ENCODE measurements at regions not wholly inside any gene's neighbourhood (a gene's known extent, or its start where the extent isn't known, plus 50 kb on each side); places are given as distances from the start of the nearest gene placed in this dataset.

DNA sequence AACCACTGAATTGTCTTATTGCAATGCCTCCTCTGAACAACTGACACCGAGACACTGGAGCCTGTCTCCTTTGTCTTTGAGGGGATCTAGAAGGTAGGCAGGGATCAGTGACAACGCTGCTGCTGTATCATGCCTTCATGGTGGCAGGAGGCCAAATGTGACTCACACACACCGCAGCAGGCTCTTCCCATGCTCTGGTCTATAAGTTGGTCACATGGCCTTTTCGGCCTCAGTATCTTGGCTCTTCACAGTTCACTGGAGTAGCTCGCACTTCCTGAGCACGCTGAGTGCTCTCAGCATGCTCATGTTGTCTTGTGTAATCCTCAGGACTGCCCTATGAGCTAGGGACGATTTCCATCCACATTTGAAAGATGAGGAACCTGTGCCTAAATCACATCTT, 167.4 kb upstream of the PCSK2 start:
- ATAC-seq, result no peak
- intact Hi-C loops (cut with DNase I, micrococcal nuclease), result loop anchor here in 1 of 2 donors (5.0 kb wide), 1 partner anchor 152 kb away; no protein-coding TSS in a partner anchor
- no peak for DNase-seq

DNA sequence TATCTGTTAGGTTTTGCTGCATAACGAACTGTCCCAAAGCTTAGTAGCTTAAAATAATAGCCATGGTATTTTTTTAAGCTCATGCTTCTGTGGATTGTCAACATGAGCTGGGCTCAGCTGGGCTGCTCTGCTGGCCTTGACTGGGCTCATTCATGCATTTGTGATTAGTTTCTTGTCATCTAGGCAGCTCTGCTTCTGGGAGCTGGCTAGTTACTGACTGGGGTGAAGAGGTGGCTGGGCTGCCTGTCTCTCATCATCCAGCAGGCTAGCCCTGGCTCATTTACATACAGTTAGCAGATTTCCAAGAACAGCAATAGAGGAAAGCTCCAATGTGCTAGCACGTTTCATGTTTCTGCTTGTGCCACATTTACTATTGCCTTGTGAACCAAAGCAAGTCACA, 165.1 kb upstream of the PCSK2 start:
- no peak for DNase-seq
- ATAC-seq, result no peak
- intact Hi-C loops (cut with DNase I, micrococcal nuclease), result no loop called here

DNA sequence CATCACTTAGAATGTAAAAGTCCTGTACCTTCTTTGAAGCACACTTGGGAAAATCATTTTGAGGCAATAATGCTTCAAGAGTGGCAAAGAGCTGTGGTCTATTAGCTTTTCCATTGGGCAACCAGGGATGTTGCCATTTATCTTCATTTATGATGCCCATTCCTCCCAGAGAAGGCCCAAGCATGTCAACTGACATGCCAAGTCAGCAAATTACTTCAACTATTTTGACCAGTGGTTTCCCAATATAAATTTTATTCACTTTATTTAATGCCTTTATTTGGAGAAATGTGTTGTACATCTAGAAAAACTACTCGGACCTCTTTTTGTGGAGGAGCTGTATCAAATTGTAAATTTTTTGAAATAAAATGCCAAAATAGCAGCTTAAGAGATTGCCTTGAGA, 164.1 kb upstream of the PCSK2 start:
- DNase-seq, result no peak

DNA sequence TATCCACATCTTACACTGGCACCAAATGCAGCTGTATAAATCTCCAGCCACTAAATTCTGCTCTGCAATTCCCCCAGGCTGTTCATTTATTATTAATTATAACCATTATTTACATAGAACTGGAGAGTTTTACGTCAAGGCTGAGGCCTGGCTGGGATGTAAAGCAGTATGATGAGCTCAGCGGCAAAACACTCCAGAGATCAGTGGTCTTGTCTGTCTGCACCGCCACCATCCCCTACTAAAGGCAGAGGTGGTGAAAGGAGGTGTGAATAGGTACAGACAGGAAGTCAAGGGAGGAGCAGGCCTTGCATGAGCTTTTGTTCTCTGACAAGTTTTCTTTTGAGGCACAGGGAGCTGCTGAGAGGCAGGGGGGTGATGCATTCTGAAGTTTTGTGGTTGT, 159.9 kb upstream of the PCSK2 start:
- ATAC-seq, result no peak
- intact Hi-C loops (cut with DNase I, micrococcal nuclease), result no loop called here
- no peak for DNase-seq

More for the DNA sequence above, 164.1 kb upstream of the PCSK2 start:
- intact Hi-C loops (cut with DNase I, micrococcal nuclease), result no loop called here
- no peak for ATAC-seq

DNA sequence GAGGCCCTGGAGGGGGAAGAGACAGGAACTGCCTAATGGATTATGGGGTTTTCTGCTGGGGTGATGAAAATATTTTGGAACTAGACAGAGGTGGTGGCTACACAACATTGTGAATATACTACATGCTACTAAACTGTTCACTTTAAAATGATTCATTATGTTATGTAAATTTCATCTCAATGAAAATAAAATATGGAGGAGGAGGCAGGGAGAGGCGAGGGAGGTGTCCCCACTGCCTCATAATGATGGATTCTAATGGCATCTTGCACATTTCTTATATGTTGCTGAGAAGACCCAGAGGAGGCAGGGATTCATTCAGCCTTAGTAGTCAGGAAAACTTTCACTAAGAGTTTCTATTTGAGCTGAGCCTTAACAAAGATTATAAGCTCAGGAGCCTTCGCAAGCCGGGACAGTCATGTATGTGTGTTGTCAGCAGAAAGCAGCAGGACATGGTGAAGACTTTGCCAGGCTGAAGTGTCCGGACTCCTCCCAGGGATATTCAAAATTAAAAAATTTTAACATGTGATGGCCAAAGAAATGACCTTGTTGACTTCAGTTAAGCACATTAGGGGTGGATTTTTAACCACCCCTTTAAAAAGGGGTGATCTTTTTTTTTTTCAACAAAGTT, 158.6 kb upstream of the PCSK2 start:
- ATAC-seq (no peak), DNase-seq (no peak)
- intact Hi-C loops (cut with DNase I, micrococcal nuclease), result no loop called here

DNA sequence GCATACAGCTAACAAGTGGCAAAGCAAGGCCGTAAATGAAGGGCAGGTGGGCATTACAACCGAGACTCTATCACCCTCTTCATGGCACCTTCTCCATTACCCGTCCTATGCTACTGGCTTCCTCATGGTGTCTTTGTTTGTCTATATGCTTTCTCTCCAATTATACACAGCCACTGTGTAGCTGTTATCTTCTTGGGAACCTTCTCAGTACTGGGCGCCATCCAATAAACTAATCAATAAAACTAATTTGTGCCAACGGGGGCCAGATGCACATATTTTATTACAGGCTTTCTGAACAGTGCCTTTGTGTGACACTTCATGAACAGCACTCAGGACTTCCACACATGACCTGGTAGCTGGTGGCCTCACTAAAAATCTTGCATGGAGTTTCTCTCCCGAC, 149.8 kb upstream of the PCSK2 start:
- no peak for ATAC-seq

DNA sequence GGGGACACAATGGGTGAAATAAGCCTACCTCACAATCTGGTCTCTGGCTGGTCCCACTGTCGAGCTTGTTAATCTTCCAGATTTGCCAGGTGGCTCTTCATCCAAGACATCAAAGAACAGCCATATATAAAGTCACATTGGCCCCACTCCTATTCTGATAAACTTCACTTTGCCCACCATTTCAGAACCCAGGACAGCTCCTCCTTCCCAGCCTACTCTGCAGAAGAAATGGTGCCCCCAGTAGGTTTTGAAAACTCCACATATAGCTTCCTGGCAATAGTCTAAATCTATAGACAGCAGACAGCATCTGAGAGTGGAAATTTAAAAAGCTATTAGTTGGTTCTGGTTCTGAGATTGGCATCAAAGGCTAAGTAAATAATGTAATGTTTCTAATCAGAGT, 143.1 kb upstream of the PCSK2 start:
- DNase-seq, result no peak
- intact Hi-C loops (cut with DNase I, micrococcal nuclease), result no loop called here
- ATAC-seq, result no peak

More for the DNA sequence above, 149.8 kb upstream of the PCSK2 start:
- intact Hi-C loops (cut with DNase I, micrococcal nuclease), result no loop called here
- DNase-seq, result no peak

DNA sequence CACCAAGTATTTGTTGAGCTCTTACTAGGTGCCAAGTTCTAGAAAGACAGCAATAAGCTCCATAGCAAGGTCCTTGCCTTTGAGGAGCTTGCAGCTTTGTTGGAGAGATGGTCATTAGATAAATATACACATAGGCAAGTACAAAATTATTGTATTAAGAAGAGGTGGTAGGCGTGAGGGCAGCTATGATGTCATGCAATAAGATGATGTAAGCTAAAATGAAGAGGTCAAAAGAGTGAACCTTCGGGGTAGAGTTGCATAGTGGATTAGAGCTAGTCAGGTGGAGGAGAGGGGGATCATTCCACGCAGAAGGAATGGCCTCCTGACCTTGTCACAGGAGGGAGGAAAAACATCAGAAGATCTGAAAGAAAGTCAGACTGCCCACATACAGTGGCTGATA, 141.9 kb upstream of the PCSK2 start:
- DNase-seq (no peak), ATAC-seq (no peak)
- intact Hi-C loops (cut with DNase I, micrococcal nuclease), result no loop called here

DNA sequence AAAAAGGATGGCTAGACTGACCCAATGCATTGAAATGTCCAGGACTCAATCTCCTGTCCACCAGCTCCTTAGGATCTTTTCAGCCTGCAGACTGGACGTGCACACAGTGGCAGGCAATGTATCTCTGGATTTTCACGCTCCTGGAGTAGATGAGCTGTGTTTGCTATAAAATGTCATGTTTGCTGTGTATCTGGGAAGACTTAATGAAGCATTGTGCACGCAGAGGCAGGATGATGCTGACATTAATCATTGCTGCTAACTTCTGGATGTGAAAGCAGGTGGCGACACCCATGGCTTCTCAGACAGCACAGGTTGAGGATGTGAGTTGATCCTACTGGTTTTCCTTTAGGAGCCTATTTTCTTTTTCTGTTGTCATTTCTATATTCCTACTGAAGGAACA, 133.1 kb upstream of the PCSK2 start:
- ATAC-seq (no peak), DNase-seq (no peak)
- intact Hi-C loops (cut with DNase I, micrococcal nuclease), result no loop called here

DNA sequence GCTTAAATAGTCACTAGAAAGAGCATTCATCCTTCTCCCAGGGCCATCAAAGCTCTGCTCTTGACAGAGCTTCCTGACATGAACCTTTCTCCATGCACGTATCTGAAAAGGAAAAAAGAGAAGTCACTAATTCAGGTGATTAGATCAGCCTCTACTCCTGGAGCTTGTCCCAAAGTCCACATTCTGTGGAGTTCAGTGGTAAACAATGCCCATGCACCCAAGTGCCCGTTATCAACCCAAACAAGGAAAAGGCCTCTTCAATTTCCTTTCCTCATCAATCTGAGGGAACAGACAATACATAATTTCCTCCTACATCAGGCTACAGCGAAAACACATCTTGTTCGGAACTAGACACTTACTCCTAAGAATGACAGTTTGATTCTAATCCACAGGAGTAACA, 129.2 kb upstream of the PCSK2 start:
- ATAC-seq (no peak), DNase-seq (no peak)
- intact Hi-C loops (cut with DNase I, micrococcal nuclease), result no loop called here

DNA sequence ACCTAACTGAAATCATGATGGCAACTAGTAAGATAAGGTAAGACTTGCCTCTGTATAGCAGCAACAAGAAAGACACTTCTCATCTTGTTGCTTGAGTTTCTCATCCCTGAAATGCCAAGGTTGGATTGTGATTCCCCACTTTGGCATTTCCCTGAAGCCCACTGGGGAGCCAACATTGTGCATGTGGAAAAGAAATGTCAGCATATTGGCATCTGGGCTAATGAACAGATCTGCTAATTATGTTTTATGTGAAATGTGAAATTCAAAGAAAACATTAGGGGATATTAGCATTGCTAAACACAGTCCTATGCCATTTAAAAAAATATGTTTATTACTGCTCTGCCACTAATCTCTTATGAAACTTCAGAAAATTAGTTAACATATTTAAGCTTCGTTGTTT, 126.3 kb upstream of the PCSK2 start:
- ATAC-seq (no peak), DNase-seq (no peak)
- intact Hi-C loops (cut with DNase I, micrococcal nuclease), result no loop called here

DNA sequence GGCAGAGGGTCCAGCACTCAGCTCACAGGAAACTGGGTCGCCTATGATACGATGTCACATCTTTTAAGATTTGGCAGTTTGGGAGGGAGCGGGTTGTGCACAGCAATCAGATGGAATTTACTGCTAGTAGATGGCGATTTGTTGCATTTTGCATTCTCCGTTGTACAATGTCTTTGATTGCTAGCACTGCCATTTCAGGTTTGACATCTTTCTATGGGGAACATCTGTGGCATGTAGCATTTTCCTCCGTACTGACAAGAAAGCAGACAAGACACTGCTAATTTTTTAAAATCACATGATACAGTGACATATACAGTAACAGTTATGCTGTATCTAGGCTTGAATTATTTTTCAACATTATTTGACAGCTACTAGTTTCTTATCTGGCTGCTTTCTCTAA, 119.7 kb upstream of the PCSK2 start:
- intact Hi-C loops (cut with DNase I, micrococcal nuclease), result no loop called here
- DNase-seq, result no peak
- no peak for ATAC-seq

DNA sequence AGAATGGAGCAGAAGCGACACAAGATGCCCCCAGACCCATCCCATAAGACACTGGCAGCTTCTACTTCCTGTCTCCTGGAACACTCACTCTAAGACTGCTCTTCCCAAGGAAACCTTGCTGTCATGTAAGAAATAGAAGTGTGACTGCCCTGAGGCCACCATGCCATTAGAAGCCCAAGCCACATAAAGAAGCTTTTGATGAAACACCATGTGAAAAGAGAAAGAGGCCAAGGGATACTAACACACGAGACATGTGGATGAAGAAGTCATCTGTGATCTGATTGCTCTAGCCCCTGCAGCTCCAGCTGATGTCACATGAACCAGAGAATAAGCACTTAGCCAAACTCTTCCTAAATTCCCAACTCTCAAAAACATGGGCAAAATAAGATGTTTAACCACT, 117.9 kb upstream of the PCSK2 start:
- DNase-seq (no peak), ATAC-seq (no peak)
- intact Hi-C loops (cut with DNase I, micrococcal nuclease), result no loop called here

DNA sequence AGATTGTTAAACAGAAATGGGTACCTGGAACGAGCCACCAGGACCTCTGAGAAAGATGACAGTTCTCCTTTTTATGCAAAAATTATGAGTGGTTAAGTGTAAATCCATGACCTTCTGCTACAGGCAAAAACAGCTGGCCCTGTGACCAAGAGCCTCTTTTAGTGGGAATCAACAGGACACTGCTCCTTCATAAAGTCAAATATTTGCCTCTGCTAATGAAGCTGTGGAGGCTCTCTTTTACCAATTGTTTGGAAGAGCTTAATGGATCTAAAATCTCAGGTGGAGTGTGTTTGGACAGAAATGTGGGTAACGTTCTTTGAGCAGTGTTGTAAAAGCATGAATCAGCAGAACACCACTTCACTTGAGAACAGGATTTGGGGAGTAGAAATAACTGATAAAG, 117.5 kb upstream of the PCSK2 start:
- intact Hi-C loops (cut with DNase I, micrococcal nuclease), result no loop called here
- ATAC-seq, result no peak
- DNase-seq, result no peak

DNA sequence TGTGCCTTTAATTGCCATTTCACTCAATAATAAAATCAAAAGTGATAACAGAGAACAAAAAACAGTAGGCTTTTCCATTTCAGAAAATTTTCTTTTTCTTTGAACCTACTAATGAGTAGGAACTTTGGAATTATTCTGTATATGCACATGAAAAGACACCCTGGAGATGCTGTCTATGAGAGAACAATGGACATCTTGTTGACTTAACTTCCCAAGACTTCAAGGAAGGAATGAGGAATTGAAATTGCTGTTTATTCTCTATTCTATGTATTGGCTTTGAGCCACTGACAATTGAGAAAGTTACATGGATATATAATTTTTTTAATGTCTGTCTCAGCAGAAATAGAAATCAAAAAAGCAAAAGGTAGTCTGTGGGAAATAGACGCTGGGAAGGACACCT, 98.6 kb upstream of the PCSK2 start:
- intact Hi-C loops (cut with DNase I, micrococcal nuclease), result no loop called here
- DNase-seq (no peak), ATAC-seq (no peak)

DNA sequence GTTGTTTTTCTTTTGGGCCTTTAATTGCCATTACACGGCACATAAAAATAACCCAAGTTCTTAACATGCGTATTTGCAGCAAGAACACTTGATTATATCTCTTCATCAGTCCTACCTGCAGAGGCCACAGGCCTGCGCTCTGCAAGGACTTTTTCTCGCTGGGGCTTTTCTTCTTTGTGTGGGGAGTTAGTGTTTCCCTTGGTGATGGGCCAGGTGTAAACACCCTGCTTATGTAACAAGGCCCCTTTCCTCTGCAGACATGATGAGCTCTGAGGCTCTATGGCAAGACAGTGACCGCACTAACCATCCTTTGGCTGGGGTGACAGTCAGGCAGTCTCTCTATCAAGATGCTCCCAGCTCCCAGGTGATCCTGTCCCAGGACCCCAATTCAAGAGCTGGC, 97.8 kb upstream of the PCSK2 start:
- DNase-seq (no peak), ATAC-seq (no peak)
- intact Hi-C loops (cut with DNase I, micrococcal nuclease), result no loop called here

DNA sequence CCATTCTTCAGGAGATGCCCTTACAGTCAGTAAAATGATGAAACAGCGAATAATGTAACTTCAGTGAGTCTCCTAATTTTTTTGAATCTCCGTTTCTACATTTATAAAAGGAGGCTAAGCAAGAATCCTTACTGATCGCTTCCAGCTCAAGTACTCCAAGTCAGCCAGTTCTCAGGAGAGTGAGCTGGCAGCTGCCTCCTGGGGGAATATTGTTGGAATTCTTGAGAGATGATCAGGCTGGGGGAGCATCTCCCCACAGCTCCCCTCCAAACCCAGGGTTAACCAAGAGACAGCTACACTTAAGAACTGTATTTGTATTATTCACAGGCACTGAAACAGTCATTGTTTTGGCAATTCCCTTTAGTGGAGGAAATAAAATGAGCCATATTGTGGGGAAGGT, 89.1 kb upstream of the PCSK2 start:
- no peak for ATAC-seq
- intact Hi-C loops (cut with DNase I, micrococcal nuclease), result no loop called here
- no peak for DNase-seq

DNA sequence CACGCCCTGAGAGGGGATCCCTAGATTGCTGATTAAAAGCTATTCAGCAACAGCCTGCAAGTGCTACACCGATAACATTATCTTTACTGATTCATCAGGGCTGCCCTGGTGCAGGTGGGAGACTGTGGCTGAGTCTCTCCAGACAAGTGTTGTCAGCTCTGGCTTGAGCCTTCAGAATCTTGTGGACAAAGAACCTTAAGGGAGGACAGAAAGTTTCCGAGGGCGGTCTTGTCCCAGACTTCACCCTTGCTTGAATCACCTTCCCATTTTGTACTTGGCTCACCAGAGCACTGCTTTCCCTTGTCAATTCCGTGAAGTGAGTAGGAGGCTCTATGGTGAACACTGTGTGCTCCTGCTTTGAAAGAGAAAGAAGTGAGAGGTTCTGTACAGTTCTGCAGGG, 88.6 kb upstream of the PCSK2 start:
- DNase-seq (no peak), ATAC-seq (no peak)
- intact Hi-C loops (cut with DNase I, micrococcal nuclease), result no loop called here

DNA sequence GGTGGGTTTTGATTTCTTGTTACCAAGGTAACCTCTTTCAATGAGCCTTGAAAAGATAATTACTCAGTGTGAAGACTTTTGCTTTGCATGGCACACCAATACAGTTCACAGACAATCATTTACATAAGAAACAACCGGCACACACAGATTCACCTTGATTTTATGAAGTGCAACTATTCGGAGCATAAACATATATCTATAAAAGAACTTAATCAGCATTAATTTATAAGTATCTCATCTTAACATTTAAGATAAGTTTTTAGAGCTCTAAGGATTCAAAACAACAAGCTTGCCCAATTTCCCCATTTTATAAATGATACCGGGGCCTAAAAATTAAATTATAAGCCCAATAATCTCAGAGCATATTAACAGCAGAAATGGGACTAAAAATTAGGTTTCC, 85.9 kb upstream of the PCSK2 start:
- intact Hi-C loops (cut with DNase I, micrococcal nuclease), result no loop called here
- DNase-seq (no peak), ATAC-seq (no peak)

DNA sequence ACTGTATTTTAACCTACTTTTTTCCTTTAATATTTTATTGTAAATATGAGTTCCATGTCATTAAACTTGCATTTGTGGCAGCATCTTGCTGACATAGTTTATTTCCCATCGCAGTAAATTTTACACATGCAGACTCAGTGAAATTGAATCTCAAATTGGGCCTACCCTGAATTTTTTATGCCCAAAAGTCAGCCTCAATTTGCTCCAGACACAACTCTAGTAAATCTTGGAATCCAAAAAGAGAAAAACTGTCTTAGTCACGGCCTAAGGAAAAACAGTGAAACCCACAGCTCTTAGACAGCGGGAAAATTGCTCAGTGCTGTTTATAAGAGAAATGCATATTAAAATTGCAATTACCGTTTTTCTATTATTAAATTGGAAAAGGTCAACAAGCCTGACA, 85.3 kb upstream of the PCSK2 start:
- intact Hi-C loops (cut with DNase I, micrococcal nuclease), result no loop called here
- ATAC-seq, result no peak
- DNase-seq, result no peak

DNA sequence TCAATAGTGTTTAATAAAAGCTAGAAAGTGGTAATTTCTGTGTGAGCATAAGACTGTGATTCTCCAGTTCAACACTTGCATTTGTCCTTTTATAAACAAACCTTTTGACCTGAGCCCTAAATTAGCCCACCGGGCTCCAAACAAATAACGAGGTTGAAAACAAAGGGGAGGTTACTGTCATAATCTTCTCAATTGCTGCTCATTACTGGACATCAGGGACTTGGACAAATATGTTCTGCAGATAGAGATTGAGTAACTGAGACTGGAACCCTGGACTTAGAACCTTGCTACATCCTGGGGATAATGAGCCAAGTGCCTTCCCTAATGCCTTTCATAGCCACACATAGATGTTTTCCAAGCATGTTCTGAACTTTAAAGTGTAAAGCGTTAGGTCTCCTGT, 84.2 kb upstream of the PCSK2 start:
- intact Hi-C loops (cut with DNase I, micrococcal nuclease), result no loop called here
- ATAC-seq (no peak), DNase-seq (no peak)

DNA sequence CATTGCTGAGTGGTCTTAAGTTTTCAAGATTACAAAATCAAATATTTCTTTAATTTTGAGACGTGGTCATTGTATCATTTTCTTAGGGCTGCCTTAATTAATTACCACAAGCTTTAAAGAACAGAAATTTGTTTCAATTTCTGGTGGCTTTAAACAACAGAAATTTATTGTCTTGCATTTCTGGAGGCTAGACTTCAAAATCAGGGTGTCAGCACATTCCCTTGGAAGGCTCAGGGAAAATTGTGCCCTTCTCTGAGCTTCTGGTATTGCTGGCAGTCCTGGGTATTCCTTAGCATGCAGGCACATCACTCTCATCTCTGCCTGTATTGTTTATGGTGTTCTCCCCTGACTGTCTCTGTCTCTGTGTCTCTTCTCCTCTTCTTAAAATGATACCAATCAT, 76.0 kb upstream of the PCSK2 start:
- ATAC-seq, result no peak
- intact Hi-C loops (cut with DNase I, micrococcal nuclease), result no loop called here

More for the DNA sequence above, 76.0 kb upstream of the PCSK2 start:
- DNase-seq, result no peak
